ENCODE measurements at regions not wholly inside any gene's neighbourhood (a gene's known extent, or its start where the extent isn't known, plus 50 kb on each side); places are given as distances from the start of the nearest gene placed in this dataset.

DNA sequence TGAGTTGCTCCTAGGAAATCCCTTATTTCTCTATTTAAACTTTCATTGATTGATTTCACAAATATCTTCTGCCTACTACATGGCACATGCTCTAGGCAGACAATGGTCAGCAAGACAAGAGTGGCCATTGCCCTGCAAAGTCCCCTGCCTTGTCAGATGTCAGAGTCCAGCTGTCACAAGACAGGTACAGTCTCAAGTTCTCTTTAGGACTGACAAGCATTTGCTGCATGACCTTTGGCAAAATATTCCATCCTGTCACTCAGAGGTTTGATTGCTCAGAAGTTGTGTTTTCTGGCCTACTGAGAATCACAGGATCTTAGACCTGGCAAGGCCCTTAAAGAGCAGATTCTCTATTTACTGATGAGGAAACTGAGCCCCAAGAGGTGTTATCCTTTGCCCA is 322.3 kb upstream of the NFE2L3 start:
- TF ChIP-seq CTCF (IDR thresholded peaks at IDR 0.05) (no peak), POLR2A (IDR thresholded peaks at IDR 0.05) (no peak)
- intact Hi-C loops (cut with DNase I; ENCODE audit: low total_unique reads) = no loop called here
- Histone ChIP-seq H3K9me3 (no peaks in the 10 kb centered on the region), H3K4me1 (peaks cover 28% of the 10 kb centered on the region), H3K27me3 (no peaks in the 10 kb centered on the region), H3K4me3 (no peak overlapping the region), H3K36me3 (ENCODE audit: low read depth, missing control alignments) (no peaks in the 10 kb centered on the region), H3K27ac (peak overlapping the region in 1 of 2 donors; percentile 92)
- DNase-seq = no peak

GRCh38 chr7:25830215-25830614 is 321.8 kb upstream of the NFE2L3 start:
- Histone ChIP-seq H3K9me3 (no peaks in the 10 kb centered on the region), H3K36me3 (ENCODE audit: low read depth, missing control alignments) (no peaks in the 10 kb centered on the region), H3K27me3 (no peaks in the 10 kb centered on the region), H3K4me1 (peaks cover 24% of the 10 kb centered on the region), H3K27ac (peak overlapping the region in 1 of 2 donors; percentile 92), H3K4me3 (no peak overlapping the region)
- TF ChIP-seq POLR2A (IDR thresholded peaks at IDR 0.05) (no peak), CTCF (IDR thresholded peaks at IDR 0.05) (no peak)
- intact Hi-C loops (cut with DNase I; ENCODE audit: low total_unique reads) = no loop called here
- WGBS, 2 donors = 79 to 86% methylated on average over 3 of the region's 3 CpGs
- DNase-seq = no peak

DNA sequence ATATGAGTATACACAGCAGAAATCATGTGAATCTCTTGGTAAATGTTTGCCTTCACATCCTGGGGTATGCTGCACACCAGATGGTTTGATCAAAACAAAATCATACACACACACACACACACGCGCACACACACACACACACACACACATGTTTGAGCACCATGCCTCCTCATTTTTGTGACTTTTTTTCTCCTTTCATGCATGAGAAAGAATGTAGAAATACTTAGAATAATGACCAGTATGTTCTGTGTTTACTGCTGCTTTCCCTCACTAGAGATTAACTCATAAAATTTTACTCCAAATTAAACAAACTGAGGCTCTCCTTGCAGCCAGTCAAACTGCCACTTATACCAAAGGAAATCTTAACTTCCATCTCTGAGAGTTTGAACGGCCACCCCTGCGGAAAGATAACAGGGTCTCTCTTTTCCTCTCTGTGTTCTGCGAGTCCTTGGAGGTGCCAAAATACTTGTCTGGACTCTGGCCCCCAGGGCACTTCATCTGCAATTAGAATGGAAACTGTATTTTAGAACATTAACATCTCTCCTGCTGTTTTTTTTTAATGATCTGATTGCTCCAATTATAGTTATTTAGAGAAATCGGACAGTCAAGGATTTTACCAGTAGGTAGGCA is 320.8 kb upstream of the NFE2L3 start:
- Histone ChIP-seq H3K9me3 (no peaks in the 10 kb centered on the region), H3K36me3 (ENCODE audit: low read depth, missing control alignments) (no peaks in the 10 kb centered on the region), H3K27me3 (no peaks in the 10 kb centered on the region), H3K27ac (peak overlapping the region; percentile 81 to 92), H3K4me3 (no peak overlapping the region), H3K4me1 (peaks cover 24% of the 10 kb centered on the region)
- intact Hi-C loops (cut with DNase I; ENCODE audit: low total_unique reads) = no loop called here
- no peak for TF ChIP-seq CTCF (IDR thresholded peaks at IDR 0.05)
- no peak for DNase-seq
- 38 to 52% methylated on average over 6 of the region's 6 CpGs for WGBS, 2 donors

GRCh38 chr7:25831831-25832411 is 320.1 kb upstream of the NFE2L3 start:
- 19 to 25% methylated on average over 8 of the region's 8 CpGs for WGBS, 2 donors
- Histone ChIP-seq H3K27ac (peak overlapping the region; percentile 81 to 92), H3K4me1 (peaks cover 24% of the 10 kb centered on the region), H3K4me3 (peak overlapping the region in 1 of 2 donors; percentile 6), H3K27me3 (no peaks in the 10 kb centered on the region), H3K36me3 (ENCODE audit: low read depth, missing control alignments) (no peaks in the 10 kb centered on the region), H3K9me3 (no peaks in the 10 kb centered on the region)
- no peak for TF ChIP-seq POLR2A (IDR thresholded peaks at IDR 0.05)
- no peak for TF ChIP-seq CTCF (IDR thresholded peaks at IDR 0.05)
- no peak for DNase-seq
- intact Hi-C loops (cut with DNase I; ENCODE audit: low total_unique reads) = no loop called here

DNA sequence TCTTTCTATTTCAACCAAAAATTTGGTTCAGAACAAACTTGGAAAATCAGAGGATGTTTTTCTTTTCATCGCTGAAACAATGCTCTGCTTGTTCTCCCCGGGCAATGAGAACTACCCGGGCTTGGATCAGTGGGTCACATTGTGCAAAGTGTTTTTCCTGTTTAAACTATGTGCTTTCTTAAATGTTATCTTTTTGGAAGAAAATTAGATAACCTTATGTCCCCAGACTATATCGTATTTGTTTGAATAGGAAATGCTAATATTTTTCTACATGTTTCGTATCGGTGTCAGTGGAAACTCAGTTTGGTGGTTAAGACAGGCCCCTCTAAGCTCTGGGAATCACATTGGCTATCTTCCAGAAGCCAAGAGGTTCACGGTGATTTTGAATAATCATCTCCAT is 319.5 kb upstream of the NFE2L3 start:
- Histone ChIP-seq H3K36me3 (ENCODE audit: low read depth, missing control alignments) (no peaks in the 10 kb centered on the region), H3K9me3 (no peaks in the 10 kb centered on the region), H3K27ac (peak overlapping the region; percentile 81 to 92), H3K4me3 (peak overlapping the region in 1 of 2 donors; percentile 6), H3K4me1 (peaks cover 24% of the 10 kb centered on the region), H3K27me3 (no peaks in the 10 kb centered on the region)
- TF ChIP-seq CTCF (IDR thresholded peaks at IDR 0.05) = no peak
- TF ChIP-seq POLR2A (IDR thresholded peaks at IDR 0.05) = no peak
- DNase-seq = peak; percentile 54
- 23 to 43% methylated on average over 7 of the region's 7 CpGs for WGBS, 2 donors
- intact Hi-C loops (cut with DNase I; ENCODE audit: low total_unique reads) = no loop called here

All from testis (tissue), 2 donors.